K562 (cell line): ENCODE measurements at regions not wholly inside any gene's neighbourhood (a gene's known extent, or its start where the extent isn't known, plus 50 kb on each side); places are given as distances from the start of the nearest gene placed in this dataset.
A peak's percentile ranks its signal among the peaks of the same experiment; 100 is the strongest.

Experiments
- ATAC-seq: fragments of 200-7000 bp; cut with Tn5 transposase; 3 replicates; pipeline ENCODE4 v1.9.1; 2020; ENCODE audit warnings: moderate library complexity
- BruUV-seq: library from RNA; stranded (reverse); fragments of 400-500 nt; replicated peaks from 2 replicates; lab custom pipeline; 2021; lab: Mats Ljungman, UMichigan
- CTCF ChIA-PET: fragments of 300-600 bp; formaldehyde crosslinking; extraction: SDS; loops from one replicate; lab custom pipeline; 2021; ENCODE audit warnings: low intra/inter-chr PET ratio; lab: Yijun Ruan, JAX
- POLR2A ChIA-PET: fragments of 300-600, 350-650 bp; sonication (Branson Sonifier 250); formaldehyde crosslinking; extraction: SDS; loops from one replicate; lab custom pipeline; 2021; ENCODE audit warnings: antibody characterized with exemption, inconsistent platforms; lab: Yijun Ruan, JAX
- DNase-seq, 4 experiments: peaks; one replicate each; pipeline versions ENCODE4 v3.0.0 to v3.0.0-alpha.2; 2011 to 2018; ENCODE audit warnings: low spot score in 3 of 4, mixed read lengths in 3 of 4; ENCODE audit errors: extremely low read depth in 1 of 4
- FAIRE-seq: peaks from 2 replicates; lab custom pipeline; 2011; peaks lifted over from hg19 to GRCh38; lab: Jason Lieb, UNC
- H2AFZ ChIP-seq: 2 replicates; pipeline ENCODE4 v1.6.0; 2011; ENCODE audit warnings: low read depth, low read length, control low read depth, inconsistent platforms
- H3K27ac ChIP-seq: fragments of 200-600 bp; 3 replicates; pipeline ENCODE4 v1.8.0; 2011; ENCODE audit warnings: low read depth, mild to moderate bottlenecking, control low read depth, inconsistent platforms, low read length, moderate library complexity, mixed read lengths; ENCODE audit errors: extremely low read depth
- H3K27me3 ChIP-seq, 2 experiments: fragments of 300-600 bp in 1 of 2; 2 replicates in 1 of 2; 3 replicates in 1 of 2; pipeline versions ENCODE4 v1.6.0 to v1.8.0; 2011; ENCODE audit warnings: inconsistent platforms in 2 of 2, low read length in 2 of 2, mild to moderate bottlenecking in 1 of 2, mixed read lengths in 1 of 2, moderate library complexity in 1 of 2; ENCODE audit not compliant: control insufficient read depth in 2 of 2, insufficient read depth in 2 of 2
- H3K36me3 ChIP-seq: fragments of 300-600 bp; 3 replicates; pipeline ENCODE4 v1.8.0; 2011; ENCODE audit warnings: mild to moderate bottlenecking, low read length, inconsistent platforms; ENCODE audit not compliant: control insufficient read depth, insufficient read depth
- H3K4me1 ChIP-seq, 2 experiments: fragments of 200-600 bp in 1 of 2; replicated peaks in 1 of 2; 2 replicates in 1 of 2; 3 replicates in 1 of 2; pipeline versions ENCODE4 v1.5.1 to v1.8.0; 2011; ENCODE audit warnings: inconsistent platforms in 2 of 2, low read length in 2 of 2, mild to moderate bottlenecking in 1 of 2, mixed read lengths in 1 of 2, moderate library complexity in 1 of 2; ENCODE audit not compliant: control insufficient read depth in 2 of 2, insufficient read depth in 2 of 2
- H3K4me2 ChIP-seq: 2 replicates; pipeline ENCODE4 v1.6.1; 2011; ENCODE audit warnings: low read length, control low read depth, inconsistent platforms, mixed read lengths; ENCODE audit not compliant: insufficient read depth
- H3K4me3 ChIP-seq: fragments of 200-600 bp; sonication (generic), shearing (Covaris generic); 2 replicates; pipeline ENCODE4 v1.5.1; 2016; ENCODE audit warnings: control low read depth, inconsistent platforms
- H3K79me2 ChIP-seq: fragments of 200-600 bp; 3 replicates; pipeline ENCODE4 v1.8.0; 2011; ENCODE audit warnings: low read length, inconsistent platforms; ENCODE audit not compliant: control insufficient read depth, insufficient read depth
- H3K9ac ChIP-seq, 2 experiments: 2 replicates each; pipeline versions ENCODE4 v1.6.0 to v1.6.1; 2011; ENCODE audit warnings: low read depth in 2 of 2, low read length in 2 of 2, control low read depth in 1 of 2, inconsistent platforms in 1 of 2, mild to moderate bottlenecking in 1 of 2, mixed read lengths in 1 of 2; ENCODE audit not compliant: insufficient read depth in 1 of 2
- H3K9me1 ChIP-seq: one replicate; pipeline ENCODE4 v1.6.0; 2011; ENCODE audit warnings: inconsistent platforms, mild to moderate bottlenecking, low read length, moderate library complexity; ENCODE audit not compliant: control insufficient read depth, insufficient read depth
- H3K9me3 ChIP-seq: replicated peaks from 2 replicates; pipeline ENCODE4 v1.5.1; 2011; ENCODE audit warnings: low read depth, low read length, inconsistent platforms; ENCODE audit not compliant: control insufficient read depth, insufficient read depth
- H4K20me1 ChIP-seq: replicated peaks from 2 replicates; pipeline ENCODE4 v1.6.1; 2011; ENCODE audit warnings: low read length, inconsistent platforms, mixed read lengths; ENCODE audit not compliant: control insufficient read depth, insufficient read depth
- BRCA1 ChIP-seq, 2 experiments: fragments of 450-650 bp in 1 of 2; sonication (generic) in 1 of 2; formaldehyde crosslinking in 1 of 2; IDR thresholded peaks; 2 replicates each; pipeline versions ENCODE4 v1.5.0 to v1.6.1; 2017 to 2020; ENCODE audit warnings: mild to moderate bottlenecking in 1 of 2, missing genetic modification reagents in 1 of 2
- DEAF1 ChIP-seq: fragments of 450-650 bp; formaldehyde crosslinking; IDR thresholded peaks from 2 replicates; pipeline ENCODE4 v1.4.0; 2020; ENCODE audit warnings: mild to moderate bottlenecking, moderate library complexity
- DIDO1 ChIP-seq: fragments of 450-650 bp; IDR thresholded peaks from 2 replicates; pipeline ENCODE4 v1.6.1; 2016; ENCODE audit warnings: low read depth, missing biosample characterization, missing genetic modification characterization
- LCOR ChIP-seq: sonication (generic); formaldehyde crosslinking; IDR thresholded peaks from 2 replicates; pipeline ENCODE4 v1.8.0; 2022; ENCODE audit warnings: mild to moderate bottlenecking, missing genetic modification reagents
- MIER1 ChIP-seq: fragments of 450-650 bp; IDR thresholded peaks from 2 replicates; pipeline ENCODE4 v1.6.1; 2016; ENCODE audit warnings: antibody characterized with exemption, mild to moderate bottlenecking, low read depth
- MYC ChIP-seq, 2 experiments: fragments of 250-450 bp in 1 of 2; sonication (Bioruptor Pico) in 1 of 2; IDR thresholded peaks; 2 replicates each; pipeline versions ENCODE4 v1.5.1 to v1.6.1; 2012 to 2021; ENCODE audit warnings: low read depth in 2 of 2, borderline replicate concordance in 1 of 2, improper control_type of control experiment in 1 of 2, low read length in 1 of 2, mild to moderate bottlenecking in 1 of 2, moderate library complexity in 1 of 2
- PRMT5 ChIP-seq: sonication (generic); formaldehyde crosslinking; IDR thresholded peaks from 2 replicates; pipeline ENCODE4 v1.5.0; 2020; ENCODE audit warnings: missing genetic modification reagents
- RAD21 ChIP-seq, 2 experiments: fragments of 250-450 bp in 1 of 2; fragments of 450-650 bp in 1 of 2; sonication (Bioruptor Pico) in 1 of 2; formaldehyde crosslinking in 1 of 2; IDR thresholded peaks in 1 of 2; conservative IDR thresholded peaks in 1 of 2; 2 replicates each; pipeline versions ENCODE4 v1.4.0 to v1.8.0; 2020 to 2022; ENCODE audit warnings: mild to moderate bottlenecking in 2 of 2, moderate library complexity in 1 of 2
- RAD51 ChIP-seq: fragments of 450-650 bp; IDR thresholded peaks from 2 replicates; pipeline ENCODE4 v1.7.1; 2016; ENCODE audit warnings: low read depth, mild to moderate bottlenecking, borderline replicate concordance
- RHOXF2B ChIP-seq: fragments of 250-450 bp; sonication (Bioruptor Pico); conservative IDR thresholded peaks from 2 replicates; pipeline ENCODE4 v1.5.1; 2021
- TEAD2 ChIP-seq: fragments of 450-650 bp; IDR thresholded peaks from 2 replicates; pipeline ENCODE4 v1.6.1; 2016; ENCODE audit warnings: missing genetic modification characterization, control low read depth, missing compliant biosample characterization
- ZNF445 ChIP-seq: fragments of 250-450 bp; sonication (Bioruptor Pico); IDR thresholded peaks from 2 replicates; pipeline ENCODE4 v1.4.0; 2020; ENCODE audit warnings: low read depth, mild to moderate bottlenecking, moderate library complexity
- ZNF830 ChIP-seq: fragments of 250-450 bp; sonication (Bioruptor Pico); IDR thresholded peaks from 2 replicates; pipeline ENCODE4 v1.5.0; 2021; ENCODE audit warnings: mild to moderate bottlenecking
- WGBS: fragments of 100-300 bp; shearing (Covaris generic); methylation state at CpG from one replicate; pipeline ENCODE4 v1.1.6; 2016; ENCODE audit warnings: low coverage, mixed read lengths; ENCODE audit not compliant: insufficient coverage; ENCODE audit errors: missing lambda C conversion rate; 5-methylcytosine and 5-hydroxymethylcytosine counted together
- in situ Hi-C: fragments of 300-500 bp; cut with MboI; formaldehyde crosslinking; loops from 4 replicates; pipeline ENCODE4 v1.15.0; 2018; ENCODE audit warnings: inconsistent platforms, mixed read lengths
- intact Hi-C: fragments of 100-400 bp; cut with micrococcal nuclease; formaldehyde crosslinking; loops from 2 replicates; pipeline ENCODE4 v1.14.2; 2022
- TF ChIP-seq, protein P1 (sequence below), 2 experiments: fragments of 450-650 bp in 1 of 2; IDR thresholded peaks; 2 replicates each; pipeline ENCODE4 v1.6.1; 2011 to 2017; ENCODE audit warnings: low read depth in 2 of 2, antibody characterized with exemption in 1 of 2, borderline replicate concordance in 1 of 2, low read length in 1 of 2, mild to moderate bottlenecking in 1 of 2, mixed read lengths in 1 of 2; ENCODE audit not compliant: control insufficient read depth in 1 of 2

- TF ChIP-seq PRMT5 (CRISPR knock-in tag), result no peak
- peak; percentile 96 for TF ChIP-seq RAD21 (CRISPR knock-in tag; conservative IDR thresholded peaks at IDR 0.05 in 1 of 2, IDR thresholded peaks at IDR 0.05 in 1 of 2)
- no peak for TF ChIP-seq DIDO1 (tag)
- no peak for TF ChIP-seq BRCA1 (IDR thresholded peaks at IDR 0.05)
- TF ChIP-seq BRCA1 (CRISPR knock-in tag; IDR thresholded peaks at IDR 0.05), result no peak
- peak; percentile 94 for TF ChIP-seq DEAF1 (CRISPR knock-in tag)
Observed at GRCh38 chr10:63720072-63720537, 198.9 kb downstream of the REEP3 start (continued).

DNA sequence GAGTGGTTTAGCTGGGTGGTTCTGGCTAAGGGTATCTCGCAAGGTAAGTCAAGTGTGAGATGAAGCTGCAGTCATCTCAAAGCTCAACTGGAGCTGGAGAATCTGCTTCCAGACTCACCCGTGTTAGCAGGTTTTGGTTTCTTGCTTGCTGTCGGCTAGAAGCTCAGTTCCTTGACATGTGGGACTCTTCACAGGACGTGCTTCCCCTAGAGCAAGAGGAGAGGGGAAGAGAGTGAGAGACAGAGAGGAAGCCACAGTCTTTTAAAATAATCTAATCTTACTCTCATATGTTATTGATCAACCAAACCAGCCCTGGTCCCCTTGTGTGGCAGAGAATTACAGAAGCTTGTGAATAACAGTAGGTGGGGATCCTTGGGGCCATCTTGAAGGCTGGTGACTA lies 199.5 kb downstream of the REEP3 start:
- no peak overlapping the region for H3K27ac ChIP-seq
- H3K4me1 ChIP-seq, result no peaks in the 10 kb centered on the region
- ChIA-PET CTCF (interaction anchor here (0.7 to 3.8 kb wide), 3 partner anchors 91 to 554 kb away, joined by 3 to 63 read pairs (median 11); no protein-coding TSS in a partner anchor), POLR2A (interaction anchor here (0.6 to 1.6 kb wide), 8 partner anchors 9 to 557 kb away, joined by 3 to 14 read pairs (median 4); no protein-coding TSS in a partner anchor)
- H3K27me3 ChIP-seq, result peaks cover 20 to 37% of the 10 kb centered on the region in 2 experiments
- FAIRE-seq, result no peak
- no peak overlapping the region for H3K9ac ChIP-seq
- no peak overlapping the region for H3K4me3 ChIP-seq
- no peaks in the 10 kb centered on the region for H3K79me2 ChIP-seq
- intact Hi-C loops (loop anchor here (1.0 to 10.0 kb wide), 6 partner anchors 90 to 1473 kb away; no protein-coding TSS in a partner anchor), in situ Hi-C loops (loop anchor here (5.0 kb wide), 2 partner anchors 88 to 558 kb away; no protein-coding TSS in a partner anchor)
- no TSS peak for BruUV-seq
- WGBS, result 5% methylated on average over 4 of the region's 4 CpGs
- no peaks in the 10 kb centered on the region for H3K36me3 ChIP-seq
- H4K20me1 ChIP-seq, result no peaks in the 10 kb centered on the region
- ATAC-seq, result no peak
- no peaks in the 10 kb centered on the region for H3K9me3 ChIP-seq
- DNase-seq, result no peak
- H2AFZ ChIP-seq, result no peak overlapping the region
- no peaks in the 10 kb centered on the region for H3K9me1 ChIP-seq
- H3K4me2 ChIP-seq, result no peak overlapping the region
- TF ChIP-seq ZNF830 (CRISPR knock-in tag) (no peak), MIER1 (no peak), ZNF445 (CRISPR knock-in tag) (no peak), RAD51 (no peak), MYC (IDR thresholded peaks at IDR 0.05; ENCODE audit: low read depth, low read length) (no peak), MYC (CRISPR knock-in tag; IDR thresholded peaks at IDR 0.05; ENCODE audit: borderline replicate concordance, low read depth) (no peak), TEAD2 (no peak), LCOR (no peak), RHOXF2B (CRISPR knock-in tag) (no peak)
- TF ChIP-seq, protein P1, sequence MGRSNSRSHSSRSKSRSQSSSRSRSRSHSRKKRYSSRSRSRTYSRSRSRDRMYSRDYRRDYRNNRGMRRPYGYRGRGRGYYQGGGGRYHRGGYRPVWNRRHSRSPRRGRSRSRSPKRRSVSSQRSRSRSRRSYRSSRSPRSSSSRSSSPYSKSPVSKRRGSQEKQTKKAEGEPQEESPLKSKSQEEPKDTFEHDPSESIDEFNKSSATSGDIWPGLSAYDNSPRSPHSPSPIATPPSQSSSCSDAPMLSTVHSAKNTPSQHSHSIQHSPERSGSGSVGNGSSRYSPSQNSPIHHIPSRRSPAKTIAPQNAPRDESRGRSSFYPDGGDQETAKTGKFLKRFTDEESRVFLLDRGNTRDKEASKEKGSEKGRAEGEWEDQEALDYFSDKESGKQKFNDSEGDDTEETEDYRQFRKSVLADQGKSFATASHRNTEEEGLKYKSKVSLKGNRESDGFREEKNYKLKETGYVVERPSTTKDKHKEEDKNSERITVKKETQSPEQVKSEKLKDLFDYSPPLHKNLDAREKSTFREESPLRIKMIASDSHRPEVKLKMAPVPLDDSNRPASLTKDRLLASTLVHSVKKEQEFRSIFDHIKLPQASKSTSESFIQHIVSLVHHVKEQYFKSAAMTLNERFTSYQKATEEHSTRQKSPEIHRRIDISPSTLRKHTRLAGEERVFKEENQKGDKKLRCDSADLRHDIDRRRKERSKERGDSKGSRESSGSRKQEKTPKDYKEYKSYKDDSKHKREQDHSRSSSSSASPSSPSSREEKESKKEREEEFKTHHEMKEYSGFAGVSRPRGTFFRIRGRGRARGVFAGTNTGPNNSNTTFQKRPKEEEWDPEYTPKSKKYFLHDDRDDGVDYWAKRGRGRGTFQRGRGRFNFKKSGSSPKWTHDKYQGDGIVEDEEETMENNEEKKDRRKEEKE (IDR thresholded peaks at IDR 0.05; ENCODE audit: borderline replicate concordance in 1 of 2, control insufficient read depth in 1 of 2, low read depth in 2 of 2, low read length in 1 of 2), result no peak
